OCI-LY1 (cell line): ENCODE measurements at regions not wholly inside any gene's neighbourhood (a gene's known extent, or its start where the extent isn't known, plus 50 kb on each side); places are given as distances from the start of the nearest gene placed in this dataset.

ENCODE experiments used
- H2AFZ ChIP-seq: fragments of 200-600 bp; sonication (generic), shearing (Covaris generic); 2 replicates; pipeline ENCODE4 v1.6.0; 2014; ENCODE audit warnings: antibody characterized with exemption, mild to moderate bottlenecking, low read length
- H3F3A ChIP-seq: fragments of 200-600 bp; sonication (generic), shearing (Covaris generic); 2 replicates; pipeline ENCODE4 v1.6.0; 2014; ENCODE audit warnings: mild to moderate bottlenecking, antibody characterized with exemption, low read length, moderate library complexity; ENCODE audit not compliant: insufficient read depth
- H3K27ac ChIP-seq: fragments of 200-600 bp; sonication (generic); 2 replicates; pipeline ENCODE4 v1.5.1; 2014; ENCODE audit warnings: low read length, mixed run types, mild to moderate bottlenecking, low read depth; ENCODE audit not compliant: poor library complexity, severe bottlenecking
- H3K27me3 ChIP-seq: fragments of 200-600 bp; sonication (generic); 2 replicates; pipeline ENCODE4 v1.6.0; 2014; ENCODE audit warnings: antibody characterized with exemption, mild to moderate bottlenecking, low read length, moderate library complexity; ENCODE audit not compliant: insufficient read depth
- H3K36me3 ChIP-seq: fragments of 200-600 bp; sonication (generic); 2 replicates; pipeline ENCODE4 v1.6.1; 2014; ENCODE audit warnings: mild to moderate bottlenecking, antibody characterized with exemption, low read length, moderate library complexity, mixed read lengths; ENCODE audit not compliant: insufficient read depth
- H3K4me1 ChIP-seq: fragments of 200-600 bp; sonication (generic); 2 replicates; pipeline ENCODE4 v1.5.1; 2014; ENCODE audit warnings: mild to moderate bottlenecking, low read length, moderate library complexity; ENCODE audit not compliant: insufficient read depth, severe bottlenecking
- H3K4me2 ChIP-seq: fragments of 200-600 bp; sonication (generic), shearing (Covaris generic); 2 replicates; pipeline ENCODE4 v1.6.1; 2014; ENCODE audit warnings: low read length
- H3K4me3 ChIP-seq: fragments of 200-600 bp; sonication (generic); 2 replicates; pipeline ENCODE4 v1.5.1; 2014; ENCODE audit warnings: low read length, low read depth, mild to moderate bottlenecking, mixed read lengths; ENCODE audit not compliant: poor library complexity, severe bottlenecking
- H3K79me2 ChIP-seq: fragments of 200-600 bp; shearing (Covaris generic); 2 replicates; pipeline ENCODE4 v1.6.1; 2016; ENCODE audit warnings: mixed run types, low read length, mixed read lengths; ENCODE audit not compliant: insufficient read depth
- H3K9ac ChIP-seq: fragments of 200-600 bp; sonication (generic), shearing (Covaris generic); 2 replicates; pipeline ENCODE4 v1.6.1; 2014; ENCODE audit warnings: mild to moderate bottlenecking, low read length, mixed read lengths
- H3K9me2 ChIP-seq: fragments of 200-600 bp; sonication (generic), shearing (Covaris generic); 2 replicates; pipeline ENCODE4 v1.6.1; 2014; ENCODE audit warnings: low read depth, mild to moderate bottlenecking, low read length, mixed read lengths
- H3K9me3 ChIP-seq: fragments of 200-600 bp; shearing (Covaris generic); 2 replicates; pipeline ENCODE4 v1.6.1; 2014; ENCODE audit warnings: low read length, mixed read lengths
- H4K20me1 ChIP-seq: fragments of 200-600 bp; sonication (generic), shearing (Covaris generic); 2 replicates; pipeline ENCODE4 v1.6.0; 2016; ENCODE audit warnings: mild to moderate bottlenecking, low read length; ENCODE audit not compliant: insufficient read depth
- CTCF ChIP-seq: fragments of 200-600 bp; sonication (generic), shearing (Covaris generic); IDR thresholded peaks from 2 replicates; pipeline ENCODE4 v1.5.1; 2017; ENCODE audit warnings: mild to moderate bottlenecking, antibody characterized with exemption, low read length, moderate library complexity, mixed read lengths
- EZH2 ChIP-seq: fragments of 200-600 bp; sonication (generic), shearing (Covaris generic); IDR thresholded peaks from 2 replicates; pipeline ENCODE4 v1.8.0; 2017; ENCODE audit warnings: borderline replicate concordance, mixed run types, mild to moderate bottlenecking, antibody characterized with exemption, low read length, moderate library complexity, mixed read lengths

GRCh38 chr5:82666312-82666711 lies 388.2 kb upstream of the RPS23 start:
- H2AFZ ChIP-seq, result no peak overlapping the region
- no peaks in the 10 kb centered on the region for H3K36me3 ChIP-seq
- H3K79me2 ChIP-seq, result no peaks in the 10 kb centered on the region
- no peaks in the 10 kb centered on the region for H3K9me2 ChIP-seq
- H3K27ac ChIP-seq, result no peak overlapping the region
- H3K4me1 ChIP-seq, result no peaks in the 10 kb centered on the region
- no peaks in the 10 kb centered on the region for H4K20me1 ChIP-seq
- H3K27me3 ChIP-seq, result no peaks in the 10 kb centered on the region
- no peaks in the 10 kb centered on the region for H3F3A ChIP-seq
- H3K4me3 ChIP-seq, result no peak overlapping the region
- H3K9me3 ChIP-seq, result no peaks in the 10 kb centered on the region
- TF ChIP-seq EZH2, result no peak
- no peak overlapping the region for H3K4me2 ChIP-seq
- no peak overlapping the region for H3K9ac ChIP-seq

GRCh38 chr5:82664732-82665131 lies 386.6 kb upstream of the RPS23 start:
- Histone ChIP-seq H3K27me3 (no peaks in the 10 kb centered on the region), H3F3A (no peaks in the 10 kb centered on the region), H3K4me3 (no peak overlapping the region), H3K4me2 (no peak overlapping the region), H4K20me1 (no peaks in the 10 kb centered on the region), H3K27ac (no peak overlapping the region), H3K4me1 (no peaks in the 10 kb centered on the region), H2AFZ (no peak overlapping the region), H3K36me3 (no peaks in the 10 kb centered on the region), H3K9me2 (no peaks in the 10 kb centered on the region), H3K9ac (no peak overlapping the region), H3K79me2 (no peaks in the 10 kb centered on the region), H3K9me3 (no peaks in the 10 kb centered on the region)
- TF ChIP-seq EZH2, result no peak
- TF ChIP-seq CTCF, result no peak

- H3K27ac ChIP-seq, result no peak overlapping the region
- no peak overlapping the region for H2AFZ ChIP-seq
- no peaks in the 10 kb centered on the region for H3F3A ChIP-seq
- no peaks in the 10 kb centered on the region for H3K79me2 ChIP-seq
- H3K9me3 ChIP-seq, result no peaks in the 10 kb centered on the region
- TF ChIP-seq EZH2, result no peak
- no peak for TF ChIP-seq CTCF
- H3K36me3 ChIP-seq, result no peaks in the 10 kb centered on the region
- no peaks in the 10 kb centered on the region for H3K4me1 ChIP-seq
- H3K9ac ChIP-seq, result no peak overlapping the region
- no peak overlapping the region for H3K4me2 ChIP-seq
- no peak overlapping the region for H3K4me3 ChIP-seq
- H3K9me2 ChIP-seq, result no peaks in the 10 kb centered on the region
- no peaks in the 10 kb centered on the region for H4K20me1 ChIP-seq
- no peaks in the 10 kb centered on the region for H3K27me3 ChIP-seq
Observed at GRCh38 chr5:82663225-82663624, 385.1 kb upstream of the RPS23 start.

- H3K9me3 ChIP-seq, result no peaks in the 10 kb centered on the region
- no peaks in the 10 kb centered on the region for H3K36me3 ChIP-seq
- H3K4me3 ChIP-seq, result no peak overlapping the region
- no peaks in the 10 kb centered on the region for H3F3A ChIP-seq
- no peak overlapping the region for H3K27ac ChIP-seq
- H3K27me3 ChIP-seq, result no peaks in the 10 kb centered on the region
- no peak for TF ChIP-seq CTCF
- no peak for TF ChIP-seq EZH2
- H3K9ac ChIP-seq, result no peak overlapping the region
- H3K9me2 ChIP-seq, result no peaks in the 10 kb centered on the region
- no peaks in the 10 kb centered on the region for H4K20me1 ChIP-seq
- no peak overlapping the region for H3K4me2 ChIP-seq
- H2AFZ ChIP-seq, result no peak overlapping the region
- H3K4me1 ChIP-seq, result no peaks in the 10 kb centered on the region
- no peaks in the 10 kb centered on the region for H3K79me2 ChIP-seq
Observed at GRCh38 chr5:82662340-82662739, 384.2 kb upstream of the RPS23 start.
